ENCODE measurements at regions not wholly inside any gene's neighbourhood (a gene's known extent, or its start where the extent isn't known, plus 50 kb on each side); places are given as distances from the start of the nearest gene placed in this dataset.

- no peaks in the 10 kb centered on the region for H3K36me3 Mint-ChIP-seq
- H3K27ac Mint-ChIP-seq, result no peak overlapping the region
- DNase-seq, result no peak
- no peak overlapping the region for H3K4me3 Mint-ChIP-seq
- H3K4me1 Mint-ChIP-seq, result no peaks in the 10 kb centered on the region
- peaks cover 0 to 12% (median 5%) of the 10 kb centered on the region in 6 donors for H3K9me3 Mint-ChIP-seq
- peaks cover 0 to 2% (median 0%) of the 10 kb centered on the region in 3 donors for H3K27me3 Mint-ChIP-seq (ENCODE audit: low read depth in 3 of 3)
Measured at GRCh38 chr5:130580264-130580663, 584.8 kb downstream of the HINT1 start.

- no peak for DNase-seq
- Mint-ChIP-seq H3K27ac (no peak overlapping the region), H3K36me3 (no peaks in the 10 kb centered on the region), H3K4me3 (no peak overlapping the region), H3K27me3 (ENCODE audit: low read depth in 3 of 3) (no peaks in the 10 kb centered on the region), H3K4me1 (no peaks in the 10 kb centered on the region), H3K9me3 (peaks cover 0 to 14% (median 7%) of the 10 kb centered on the region in 6 donors)
Measured at GRCh38 chr5:130578354-130578753, 586.7 kb downstream of the HINT1 start.

DNA sequence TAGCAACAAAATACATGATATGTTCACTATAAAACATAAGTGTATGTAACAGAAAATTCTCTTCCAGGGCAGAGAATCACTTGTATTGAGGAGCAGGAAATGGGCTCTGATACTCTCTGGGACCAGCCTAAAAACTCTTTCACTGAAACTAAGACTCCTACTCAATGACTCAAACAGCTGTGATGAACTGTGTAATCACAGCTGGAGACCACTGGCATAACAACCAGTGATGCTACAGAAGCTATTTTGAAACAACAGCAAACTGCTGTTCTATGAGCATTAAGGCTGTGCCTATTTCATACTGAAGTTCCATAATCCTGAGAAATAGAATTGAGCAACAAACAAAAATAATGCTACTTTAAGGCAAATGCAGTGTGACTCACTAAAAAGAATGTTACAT is 594.0 kb downstream of the HINT1 start:
- no peak overlapping the region for H3K4me3 Mint-ChIP-seq
- H3K27ac Mint-ChIP-seq, result no peak overlapping the region
- peaks cover 0 to 6% (median 2%) of the 10 kb centered on the region in 6 donors for H3K9me3 Mint-ChIP-seq
- no peaks in the 10 kb centered on the region for H3K36me3 Mint-ChIP-seq
- no peaks in the 10 kb centered on the region for H3K27me3 Mint-ChIP-seq (ENCODE audit: low read depth in 3 of 3)
- no peaks in the 10 kb centered on the region for H3K4me1 Mint-ChIP-seq
- DNase-seq, result no peak

DNA sequence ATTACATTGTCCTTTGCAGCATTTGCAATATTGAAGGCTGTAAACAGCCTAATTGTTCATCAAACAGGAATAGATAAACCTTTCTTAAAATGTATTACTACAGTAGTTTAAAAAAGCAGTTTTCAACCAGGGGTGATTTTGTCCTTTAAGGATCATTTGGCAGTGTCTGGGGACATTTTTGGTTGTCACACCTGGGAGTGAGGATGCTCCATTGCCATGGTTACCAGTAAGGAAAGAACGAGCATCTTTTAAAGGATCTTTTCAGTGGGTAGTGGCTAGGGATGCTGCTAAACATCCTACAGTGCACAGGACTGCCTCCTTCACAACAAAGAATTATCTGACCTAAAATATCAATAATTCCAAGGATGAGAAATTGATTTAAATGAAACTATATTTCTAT is 596.3 kb downstream of the HINT1 start:
- H3K27ac Mint-ChIP-seq, result no peak overlapping the region
- DNase-seq, result no peak
- H3K4me3 Mint-ChIP-seq, result no peak overlapping the region
- H3K36me3 Mint-ChIP-seq, result no peaks in the 10 kb centered on the region
- no peaks in the 10 kb centered on the region for H3K27me3 Mint-ChIP-seq (ENCODE audit: low read depth in 3 of 3)
- H3K9me3 Mint-ChIP-seq, result peaks cover 0 to 10% (median 4%) of the 10 kb centered on the region in 6 donors
- H3K4me1 Mint-ChIP-seq, result no peaks in the 10 kb centered on the region

GRCh38 chr5:130555429-130555828 is 609.6 kb downstream of the HINT1 start:
- Mint-ChIP-seq H3K36me3 (no peaks in the 10 kb centered on the region), H3K27ac (no peak overlapping the region), H3K4me3 (no peak overlapping the region), H3K27me3 (ENCODE audit: low read depth in 3 of 3) (no peaks in the 10 kb centered on the region), H3K9me3 (peaks cover 0 to 15% (median 7%) of the 10 kb centered on the region in 6 donors), H3K4me1 (no peaks in the 10 kb centered on the region)
- DNase-seq, result no peak

DNA sequence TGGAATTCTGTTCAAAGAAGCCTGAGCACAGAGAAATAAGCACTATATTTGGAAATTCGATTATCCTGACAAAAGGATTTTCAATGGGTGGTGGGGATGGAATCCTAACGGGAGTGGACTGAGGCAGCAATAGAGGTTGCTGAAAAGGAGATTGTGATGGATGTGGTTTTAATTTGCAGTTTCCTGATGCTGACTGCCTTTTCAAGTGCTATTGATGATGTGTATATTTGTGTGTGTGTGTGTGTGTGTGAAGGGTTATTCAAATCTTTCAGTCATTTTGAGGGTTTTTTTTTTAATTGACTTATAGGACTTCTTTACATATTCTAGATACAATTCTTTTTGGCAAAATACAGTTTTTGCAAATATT is 614.5 kb downstream of the HINT1 start:
- Mint-ChIP-seq H3K27ac (no peak overlapping the region), H3K36me3 (no peaks in the 10 kb centered on the region), H3K9me3 (peaks cover 2 to 27% (median 13%) of the 10 kb centered on the region in 6 donors), H3K4me3 (no peak overlapping the region), H3K4me1 (no peaks in the 10 kb centered on the region), H3K27me3 (ENCODE audit: low read depth in 3 of 3) (peaks cover 0 to 2% (median 0%) of the 10 kb centered on the region in 3 donors)
- DNase-seq, result no peak

GRCh38 chr5:130549884-130550561 is 615.0 kb downstream of the HINT1 start:
- no peak for DNase-seq
- H3K27ac Mint-ChIP-seq, result no peak overlapping the region
- no peaks in the 10 kb centered on the region for H3K4me1 Mint-ChIP-seq
- no peaks in the 10 kb centered on the region for H3K36me3 Mint-ChIP-seq
- H3K27me3 Mint-ChIP-seq (ENCODE audit: low read depth in 3 of 3), result peaks cover 0 to 2% (median 0%) of the 10 kb centered on the region in 3 donors
- H3K9me3 Mint-ChIP-seq, result peaks cover 3 to 32% (median 18%) of the 10 kb centered on the region in 6 donors
- H3K4me3 Mint-ChIP-seq, result no peak overlapping the region

GRCh38 chr5:130546211-130546610 is 618.8 kb downstream of the HINT1 start:
- Mint-ChIP-seq H3K9me3 (peaks cover 3 to 47% (median 22%) of the 10 kb centered on the region in 6 donors), H3K4me1 (no peaks in the 10 kb centered on the region), H3K4me3 (no peak overlapping the region), H3K36me3 (no peaks in the 10 kb centered on the region), H3K27me3 (ENCODE audit: low read depth in 3 of 3) (peaks cover 0 to 2% (median 0%) of the 10 kb centered on the region in 3 donors), H3K27ac (no peak overlapping the region)
- no peak for DNase-seq

- DNase-seq, result no peak
- Mint-ChIP-seq H3K4me3 (no peak overlapping the region), H3K4me1 (no peaks in the 10 kb centered on the region), H3K36me3 (no peaks in the 10 kb centered on the region), H3K27me3 (ENCODE audit: low read depth in 3 of 3) (peaks cover 0 to 2% (median 0%) of the 10 kb centered on the region in 3 donors), H3K27ac (no peak overlapping the region), H3K9me3 (peaks cover 3 to 47% (median 22%) of the 10 kb centered on the region in 6 donors)
Measured at GRCh38 chr5:130545291-130545690, 619.8 kb downstream of the HINT1 start.

DNA sequence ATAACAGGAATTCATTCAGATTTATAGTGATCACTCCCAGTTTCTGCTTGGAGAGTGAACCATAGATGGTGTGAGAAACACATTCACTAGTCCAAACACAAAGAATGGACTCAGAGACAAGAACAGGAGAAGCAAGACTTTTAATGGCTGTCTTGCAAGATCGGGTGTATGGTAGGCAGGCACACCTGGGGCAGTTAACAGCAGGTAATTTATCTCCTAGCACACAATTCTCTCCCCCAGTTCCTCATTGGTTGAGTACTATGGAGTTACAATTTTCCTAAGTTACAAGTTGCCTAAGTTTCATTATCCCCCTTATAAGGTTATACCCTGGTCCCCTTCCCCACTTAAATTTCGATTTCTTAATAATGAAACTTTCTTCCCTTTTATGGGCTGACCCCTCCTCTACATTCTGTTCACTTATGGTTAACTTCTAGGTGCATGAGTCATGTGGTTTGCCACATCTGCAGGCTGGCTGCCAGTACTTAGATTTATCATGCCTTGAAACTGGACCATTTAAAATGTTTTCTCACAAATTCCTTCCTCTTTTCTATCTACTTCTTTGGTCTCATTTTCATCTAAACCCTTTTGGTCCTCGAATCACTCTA is 623.3 kb downstream of the HINT1 start:
- Mint-ChIP-seq H3K27ac (no peak overlapping the region), H3K36me3 (no peaks in the 10 kb centered on the region), H3K9me3 (peaks cover 3 to 22% (median 11%) of the 10 kb centered on the region in 6 donors), H3K4me3 (no peak overlapping the region), H3K4me1 (no peaks in the 10 kb centered on the region), H3K27me3 (ENCODE audit: low read depth in 3 of 3) (peaks cover 0 to 4% (median 0%) of the 10 kb centered on the region in 3 donors)
- DNase-seq, result no peak

DNA sequence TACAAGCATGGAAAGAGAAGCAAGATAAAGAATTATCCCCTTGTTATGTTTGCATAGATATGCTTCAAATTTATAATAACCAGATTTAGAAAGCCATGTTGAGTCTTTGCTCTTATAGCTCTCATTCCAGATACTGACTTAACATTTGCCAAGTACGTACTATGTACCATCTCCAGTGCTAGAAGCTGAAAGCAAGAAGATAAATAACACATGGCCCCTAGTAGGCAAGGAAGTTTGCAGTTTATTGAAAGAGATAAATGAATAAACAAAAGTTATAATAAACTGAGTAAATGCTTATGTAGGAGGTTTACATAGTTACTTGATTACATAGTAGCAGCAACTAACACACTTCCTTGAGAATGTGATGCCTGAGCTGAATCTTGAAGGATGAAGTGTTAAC is 628.4 kb downstream of the HINT1 start:
- Mint-ChIP-seq H3K27me3 (ENCODE audit: low read depth in 3 of 3) (peaks cover 0 to 4% (median 0%) of the 10 kb centered on the region in 3 donors), H3K27ac (no peak overlapping the region), H3K36me3 (no peaks in the 10 kb centered on the region), H3K4me3 (no peak overlapping the region), H3K4me1 (no peaks in the 10 kb centered on the region), H3K9me3 (peaks cover 0 to 7% (median under 1%) of the 10 kb centered on the region in 6 donors)
- no peak for DNase-seq

- no peak overlapping the region for H3K27ac Mint-ChIP-seq
- peaks cover 0 to 7% (median 4%) of the 10 kb centered on the region in 6 donors for H3K9me3 Mint-ChIP-seq
- no peak overlapping the region for H3K4me3 Mint-ChIP-seq
- H3K27me3 Mint-ChIP-seq (ENCODE audit: low read depth in 3 of 3), result peaks cover 0 to 5% (median 0%) of the 10 kb centered on the region in 3 donors
- DNase-seq, result no peak
- no peaks in the 10 kb centered on the region for H3K4me1 Mint-ChIP-seq
- no peaks in the 10 kb centered on the region for H3K36me3 Mint-ChIP-seq
Measured at GRCh38 chr5:130532786-130533185, 628.5 kb downstream of the CHSY3 start.

DNA sequence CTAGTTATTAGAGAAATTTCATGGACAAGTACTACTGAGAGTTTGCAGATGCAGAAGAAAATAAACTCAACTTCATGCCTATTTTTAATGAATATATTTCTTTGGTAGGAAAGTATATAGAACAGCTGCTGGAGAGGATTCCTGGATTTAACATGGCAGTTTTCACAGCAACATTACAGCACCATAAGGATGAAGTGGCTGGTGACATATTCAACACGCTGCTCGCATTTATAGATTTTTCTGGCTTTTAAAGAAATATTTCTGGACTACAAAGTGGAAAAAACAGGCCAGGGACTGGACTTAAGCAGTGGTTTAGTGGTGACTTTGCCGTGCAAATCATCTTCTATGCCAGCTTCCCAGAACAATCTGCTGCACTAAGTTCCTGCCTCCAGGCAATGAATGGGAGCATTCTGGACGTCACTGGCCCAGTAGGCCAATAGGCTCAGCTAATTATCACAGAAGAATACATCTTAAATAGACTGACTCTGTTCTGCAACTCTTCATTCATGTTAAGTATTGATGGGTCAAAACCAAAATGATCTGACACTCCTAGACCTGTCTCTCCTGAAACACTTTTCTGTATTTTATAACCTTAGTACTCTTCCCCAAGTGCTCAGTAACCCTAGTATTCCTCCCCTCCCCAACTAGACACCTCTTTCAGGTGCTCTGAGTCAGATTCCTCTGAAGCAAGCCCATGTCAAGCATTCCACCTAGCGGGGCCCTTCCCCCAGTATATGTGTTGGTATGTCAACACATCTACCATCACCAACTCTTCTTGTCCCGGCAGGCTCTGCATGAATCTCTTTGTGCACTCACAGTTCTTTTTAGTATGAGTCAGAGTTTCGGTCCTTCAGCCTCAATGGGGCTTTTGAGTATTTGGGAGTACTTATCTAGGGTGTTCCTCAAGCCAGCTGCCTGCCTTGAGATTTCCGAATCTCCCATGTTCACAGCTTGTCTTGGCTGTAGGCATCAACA is 625.5 kb downstream of the CHSY3 start:
- no peaks in the 10 kb centered on the region for H3K4me1 Mint-ChIP-seq
- H3K27ac Mint-ChIP-seq, result no peak overlapping the region
- peaks cover 0 to 6% (median 5%) of the 10 kb centered on the region in 6 donors for H3K9me3 Mint-ChIP-seq
- H3K36me3 Mint-ChIP-seq, result no peaks in the 10 kb centered on the region
- no peak for DNase-seq
- peaks cover 0 to 2% (median 0%) of the 10 kb centered on the region in 3 donors for H3K27me3 Mint-ChIP-seq (ENCODE audit: low read depth in 3 of 3)
- no peak overlapping the region for H3K4me3 Mint-ChIP-seq

- no peaks in the 10 kb centered on the region for H3K4me1 Mint-ChIP-seq
- peaks cover 0 to 7% (median 5%) of the 10 kb centered on the region in 6 donors for H3K9me3 Mint-ChIP-seq
- no peaks in the 10 kb centered on the region for H3K36me3 Mint-ChIP-seq
- H3K4me3 Mint-ChIP-seq, result no peak overlapping the region
- no peak for DNase-seq
- H3K27me3 Mint-ChIP-seq (ENCODE audit: low read depth in 3 of 3), result peaks cover 0 to 2% (median 0%) of the 10 kb centered on the region in 3 donors
- no peak overlapping the region for H3K27ac Mint-ChIP-seq
Measured at GRCh38 chr5:130529111-130529510, 624.8 kb downstream of the CHSY3 start.

Data from immature natural killer cell (primary cell).